Esophagus muscularis mucosa (tissue), 4 donors: ENCODE measurements at regions not wholly inside any gene's neighbourhood (a gene's known extent, or its start where the extent isn't known, plus 50 kb on each side); places are given as distances from the start of the nearest gene placed in this dataset.

Experiments
- EP300 ChIP-seq: sonication (generic); formaldehyde crosslinking; IDR thresholded peaks from one replicate; pipeline ENCODE4 v1.6.1; 2017; ENCODE audit warnings: antibody characterized with exemption
- POLR2AphosphoS5 ChIP-seq, 2 donors: sonication (generic); formaldehyde crosslinking; IDR thresholded peaks; one replicate each; pipeline ENCODE4 v1.6.1; 2017; ENCODE audit warnings: antibody characterized with exemption in 2 of 2
- TF ChIP-seq, protein P1 (sequence below), 3 experiments: fragments of 200-600 bp in 2 of 3; fragments of 450-650 bp in 1 of 3; sonication (generic) in 2 of 3; IDR thresholded peaks; one replicate each; pipeline ENCODE4 v1.5.1; 2017 to 2019; ENCODE audit warnings: antibody characterized with exemption in 3 of 3, mild to moderate bottlenecking in 2 of 3, moderate library complexity in 1 of 3

DNA sequence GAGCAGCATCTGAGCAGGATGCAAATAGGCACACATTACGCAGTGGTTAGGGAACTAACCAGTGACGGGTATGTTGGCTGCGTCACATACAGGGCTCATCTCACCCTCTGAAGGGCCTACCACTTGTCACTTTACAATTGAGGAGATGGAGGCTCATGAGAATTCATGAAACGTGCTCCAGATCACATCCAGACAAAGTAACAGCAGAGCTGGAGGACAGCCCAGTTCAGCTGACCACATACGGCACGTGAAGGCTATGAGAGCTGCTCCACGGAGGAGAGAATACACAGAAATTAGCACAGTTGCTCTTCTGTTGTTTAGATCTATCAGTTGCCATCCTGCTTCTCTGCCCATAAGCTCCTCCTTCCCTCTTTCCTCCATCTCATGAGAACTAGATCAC is 78.4 kb downstream of the FAM9B start:
- TF ChIP-seq, protein P1, sequence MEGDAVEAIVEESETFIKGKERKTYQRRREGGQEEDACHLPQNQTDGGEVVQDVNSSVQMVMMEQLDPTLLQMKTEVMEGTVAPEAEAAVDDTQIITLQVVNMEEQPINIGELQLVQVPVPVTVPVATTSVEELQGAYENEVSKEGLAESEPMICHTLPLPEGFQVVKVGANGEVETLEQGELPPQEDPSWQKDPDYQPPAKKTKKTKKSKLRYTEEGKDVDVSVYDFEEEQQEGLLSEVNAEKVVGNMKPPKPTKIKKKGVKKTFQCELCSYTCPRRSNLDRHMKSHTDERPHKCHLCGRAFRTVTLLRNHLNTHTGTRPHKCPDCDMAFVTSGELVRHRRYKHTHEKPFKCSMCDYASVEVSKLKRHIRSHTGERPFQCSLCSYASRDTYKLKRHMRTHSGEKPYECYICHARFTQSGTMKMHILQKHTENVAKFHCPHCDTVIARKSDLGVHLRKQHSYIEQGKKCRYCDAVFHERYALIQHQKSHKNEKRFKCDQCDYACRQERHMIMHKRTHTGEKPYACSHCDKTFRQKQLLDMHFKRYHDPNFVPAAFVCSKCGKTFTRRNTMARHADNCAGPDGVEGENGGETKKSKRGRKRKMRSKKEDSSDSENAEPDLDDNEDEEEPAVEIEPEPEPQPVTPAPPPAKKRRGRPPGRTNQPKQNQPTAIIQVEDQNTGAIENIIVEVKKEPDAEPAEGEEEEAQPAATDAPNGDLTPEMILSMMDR (IDR thresholded peaks at IDR 0.05), result no peak
- TF ChIP-seq POLR2AphosphoS5 (IDR thresholded peaks at IDR 0.05) (no peak), EP300 (no peak)
